Ovary (tissue), 3 donors: ENCODE measurements at regions not wholly inside any gene's neighbourhood (a gene's known extent, or its start where the extent isn't known, plus 50 kb on each side); places are given as distances from the start of the nearest gene placed in this dataset.

Source experiments
- CTCF ChIP-seq, 3 donors: fragments of 450-650 bp in 2 of 3; fragments of 200-600 bp in 1 of 3; IDR thresholded peaks; one replicate each; pipeline versions ENCODE4 v1.5.1 to v1.8.0; 2016 to 2022; ENCODE audit warnings: antibody characterized with exemption in 3 of 3, mild to moderate bottlenecking in 1 of 3
- EP300 ChIP-seq: sonication (generic); formaldehyde crosslinking; IDR thresholded peaks from one replicate; pipeline ENCODE4 v1.6.1; 2017; ENCODE audit warnings: antibody characterized with exemption
- POLR2A ChIP-seq: fragments of 450-650 bp; IDR thresholded peaks from one replicate; pipeline ENCODE4 v1.6.1; 2017; ENCODE audit warnings: antibody characterized with exemption, mild to moderate bottlenecking, moderate library complexity
- donor health status: DM: no; HTN: no; CAD: no.

GRCh38 chr2:235215248-235215647 is 263.4 kb downstream of the SH3BP4 start:
- TF ChIP-seq CTCF (IDR thresholded peaks at IDR 0.05) (no peak), POLR2A (no peak), EP300 (no peak)
